ENCODE measurements at regions not wholly inside any gene's neighbourhood (a gene's known extent, or its start where the extent isn't known, plus 50 kb on each side); places are given as distances from the start of the nearest gene placed in this dataset.

- no peak for TF ChIP-seq ZNF394 (tag by site-specific recombination; IDR thresholded peaks at IDR 0.05; ENCODE audit: borderline replicate concordance)
- no peak for TF ChIP-seq CTCF (tag by site-specific recombination; IDR thresholded peaks at IDR 0.05)
- TF ChIP-seq GLI4 (tag by site-specific recombination; IDR thresholded peaks at IDR 0.05): no peak
- TF ChIP-seq ZNF621 (tag by site-specific recombination; IDR thresholded peaks at IDR 0.05): no peak
- no peak for TF ChIP-seq FEZF1 (tag by site-specific recombination; IDR thresholded peaks at IDR 0.05)
- no peak for TF ChIP-seq ZNF416 (tag by site-specific recombination; IDR thresholded peaks at IDR 0.05)
Observed at GRCh38 chrX:65874765-65875164, 165.1 kb downstream of the VSIG4 start.
